ENCODE measurements at regions not wholly inside any gene's neighbourhood (a gene's known extent, or its start where the extent isn't known, plus 50 kb on each side); places are given as distances from the start of the nearest gene placed in this dataset.

GRCh38 chr7:117971556-117972244 lies 98.5 kb upstream of the CTTNBP2 start:
- TF ChIP-seq POLR2A (IDR thresholded peaks at IDR 0.05) (no peak), CTCF (IDR thresholded peaks at IDR 0.05) (no peak)
